ENCODE measurements at regions not wholly inside any gene's neighbourhood (a gene's known extent, or its start where the extent isn't known, plus 50 kb on each side); places are given as distances from the start of the nearest gene placed in this dataset.

- no peak overlapping the region for H3K27ac ChIP-seq (ENCODE audit: low read depth, low read length, poor library complexity, severe bottlenecking)
- H3K4me3 ChIP-seq (ENCODE audit: low read depth, low read length, poor library complexity, severe bottlenecking), result no peak overlapping the region
- no peaks in the 10 kb centered on the region for H3F3A ChIP-seq (ENCODE audit: insufficient read depth, low read length)
- peaks cover 5% of the 10 kb centered on the region for H3K4me1 ChIP-seq (ENCODE audit: insufficient read depth, low read length, severe bottlenecking)
- TF ChIP-seq, protein P1, sequence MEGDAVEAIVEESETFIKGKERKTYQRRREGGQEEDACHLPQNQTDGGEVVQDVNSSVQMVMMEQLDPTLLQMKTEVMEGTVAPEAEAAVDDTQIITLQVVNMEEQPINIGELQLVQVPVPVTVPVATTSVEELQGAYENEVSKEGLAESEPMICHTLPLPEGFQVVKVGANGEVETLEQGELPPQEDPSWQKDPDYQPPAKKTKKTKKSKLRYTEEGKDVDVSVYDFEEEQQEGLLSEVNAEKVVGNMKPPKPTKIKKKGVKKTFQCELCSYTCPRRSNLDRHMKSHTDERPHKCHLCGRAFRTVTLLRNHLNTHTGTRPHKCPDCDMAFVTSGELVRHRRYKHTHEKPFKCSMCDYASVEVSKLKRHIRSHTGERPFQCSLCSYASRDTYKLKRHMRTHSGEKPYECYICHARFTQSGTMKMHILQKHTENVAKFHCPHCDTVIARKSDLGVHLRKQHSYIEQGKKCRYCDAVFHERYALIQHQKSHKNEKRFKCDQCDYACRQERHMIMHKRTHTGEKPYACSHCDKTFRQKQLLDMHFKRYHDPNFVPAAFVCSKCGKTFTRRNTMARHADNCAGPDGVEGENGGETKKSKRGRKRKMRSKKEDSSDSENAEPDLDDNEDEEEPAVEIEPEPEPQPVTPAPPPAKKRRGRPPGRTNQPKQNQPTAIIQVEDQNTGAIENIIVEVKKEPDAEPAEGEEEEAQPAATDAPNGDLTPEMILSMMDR (IDR thresholded peaks at IDR 0.05; ENCODE audit: low read length), result no peak
- TF ChIP-seq EZH2 (IDR thresholded peaks at IDR 0.05; ENCODE audit: borderline replicate concordance, low read length), result no peak
- no peak overlapping the region for H3K4me2 ChIP-seq (ENCODE audit: low read length)
- H3K79me2 ChIP-seq (ENCODE audit: insufficient read depth, low read length), result no peaks in the 10 kb centered on the region
- no peaks in the 10 kb centered on the region for H3K36me3 ChIP-seq (ENCODE audit: insufficient read depth, low read length)
- no peaks in the 10 kb centered on the region for H3K9me3 ChIP-seq (ENCODE audit: low read length)
- no peak overlapping the region for H2AFZ ChIP-seq (ENCODE audit: low read length)
- H3K9me2 ChIP-seq (ENCODE audit: low read depth, low read length), result no peaks in the 10 kb centered on the region
- no peaks in the 10 kb centered on the region for H4K20me1 ChIP-seq (ENCODE audit: insufficient read depth, low read length)
- no peak overlapping the region for H3K9ac ChIP-seq (ENCODE audit: low read length)
- no peaks in the 10 kb centered on the region for H3K27me3 ChIP-seq (ENCODE audit: insufficient read depth, low read length)
These were observed 56.2 kb downstream of the RTL9 start for GRCh38 chrX:110414679-110415439.

- H4K20me1 ChIP-seq (ENCODE audit: insufficient read depth, low read length), result no peaks in the 10 kb centered on the region
- H3K27ac ChIP-seq (ENCODE audit: low read depth, low read length, poor library complexity, severe bottlenecking), result no peak overlapping the region
- no peak overlapping the region for H3K4me2 ChIP-seq (ENCODE audit: low read length)
- H3K9me3 ChIP-seq (ENCODE audit: low read length), result no peaks in the 10 kb centered on the region
- no peaks in the 10 kb centered on the region for H3K79me2 ChIP-seq (ENCODE audit: insufficient read depth, low read length)
- peaks cover 5% of the 10 kb centered on the region for H3K4me1 ChIP-seq (ENCODE audit: insufficient read depth, low read length, severe bottlenecking)
- no peak overlapping the region for H3K9ac ChIP-seq (ENCODE audit: low read length)
- no peaks in the 10 kb centered on the region for H3K36me3 ChIP-seq (ENCODE audit: insufficient read depth, low read length)
- no peaks in the 10 kb centered on the region for H3K27me3 ChIP-seq (ENCODE audit: insufficient read depth, low read length)
- H3K9me2 ChIP-seq (ENCODE audit: low read depth, low read length), result no peaks in the 10 kb centered on the region
- no peak overlapping the region for H2AFZ ChIP-seq (ENCODE audit: low read length)
- H3K4me3 ChIP-seq (ENCODE audit: low read depth, low read length, poor library complexity, severe bottlenecking), result no peak overlapping the region
- TF ChIP-seq, protein P1 (IDR thresholded peaks at IDR 0.05; ENCODE audit: low read length), result no peak
- no peak for TF ChIP-seq EZH2 (IDR thresholded peaks at IDR 0.05; ENCODE audit: borderline replicate concordance, low read length)
- no peaks in the 10 kb centered on the region for H3F3A ChIP-seq (ENCODE audit: insufficient read depth, low read length)
These were observed 57.0 kb downstream of the RTL9 start for GRCh38 chrX:110415440-110416170.

DNA sequence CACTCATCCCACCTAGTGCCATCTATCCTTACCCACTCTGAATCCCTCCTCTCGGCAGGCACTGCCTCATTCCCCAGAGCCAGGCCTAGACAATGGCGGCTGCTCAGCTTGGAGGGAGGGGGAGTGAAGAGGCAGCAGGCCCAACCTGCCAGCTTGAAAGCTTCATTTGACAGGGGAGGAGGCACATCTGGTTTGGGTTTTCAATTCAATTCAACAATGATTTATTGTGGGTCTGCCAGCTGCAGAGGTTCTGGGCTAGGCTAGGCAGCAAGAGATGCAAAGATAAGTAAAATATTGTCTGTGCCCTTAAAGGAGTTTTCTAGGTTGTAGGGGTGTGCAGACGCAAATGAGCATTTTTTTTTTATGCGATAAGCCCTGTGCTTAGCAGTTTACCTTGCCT lies 58.5 kb downstream of the RTL9 start:
- Histone ChIP-seq H3K27ac (ENCODE audit: low read depth, low read length, poor library complexity, severe bottlenecking) (no peak overlapping the region), H3K9me3 (ENCODE audit: low read length) (no peaks in the 10 kb centered on the region), H2AFZ (ENCODE audit: low read length) (no peak overlapping the region), H3K4me2 (ENCODE audit: low read length) (no peak overlapping the region), H4K20me1 (ENCODE audit: insufficient read depth, low read length) (no peaks in the 10 kb centered on the region), H3K79me2 (ENCODE audit: insufficient read depth, low read length) (no peaks in the 10 kb centered on the region), H3K9ac (ENCODE audit: low read length) (no peak overlapping the region), H3K4me3 (ENCODE audit: low read depth, low read length, poor library complexity, severe bottlenecking) (no peak overlapping the region), H3K27me3 (ENCODE audit: insufficient read depth, low read length) (no peaks in the 10 kb centered on the region), H3K36me3 (ENCODE audit: insufficient read depth, low read length) (no peaks in the 10 kb centered on the region), H3K4me1 (ENCODE audit: insufficient read depth, low read length, severe bottlenecking) (peaks cover 5% of the 10 kb centered on the region), H3F3A (ENCODE audit: insufficient read depth, low read length) (no peaks in the 10 kb centered on the region), H3K9me2 (ENCODE audit: low read depth, low read length) (no peaks in the 10 kb centered on the region)
- TF ChIP-seq, protein P1 (IDR thresholded peaks at IDR 0.05; ENCODE audit: low read length), result no peak
- TF ChIP-seq EZH2 (IDR thresholded peaks at IDR 0.05; ENCODE audit: borderline replicate concordance, low read length), result no peak
